ENCODE measurements at regions not wholly inside any gene's neighbourhood (a gene's known extent, or its start where the extent isn't known, plus 50 kb on each side); places are given as distances from the start of the nearest gene placed in this dataset.

DNA sequence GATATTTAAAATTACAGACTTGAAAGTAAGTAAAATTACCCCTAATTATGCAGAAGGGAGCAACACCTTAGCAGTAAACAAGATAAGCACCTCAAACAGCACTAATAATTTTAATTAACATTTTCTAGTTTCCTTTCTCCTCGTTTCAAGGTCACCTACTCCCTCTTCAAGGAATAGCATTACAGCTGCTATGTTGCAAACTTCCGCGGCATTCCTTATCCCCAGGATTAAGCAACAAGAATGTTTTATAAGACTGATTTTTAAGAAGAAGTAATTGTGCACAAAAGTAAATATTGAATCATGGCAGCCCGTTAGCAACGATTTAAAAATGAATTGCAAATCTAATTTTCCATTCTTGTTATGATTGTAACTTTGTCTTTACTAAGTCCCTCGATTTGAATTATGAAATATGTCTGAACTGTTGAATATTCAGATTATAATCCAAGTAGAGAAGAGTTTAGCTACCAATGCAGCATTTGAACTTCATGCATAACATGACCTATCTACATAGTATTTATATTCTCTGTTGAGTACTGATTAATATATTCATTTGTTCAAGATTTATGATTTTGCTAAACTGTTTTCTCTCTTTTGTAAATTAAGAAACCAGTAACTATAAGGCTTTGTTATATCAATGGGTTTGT lies 593.5 kb upstream of the MGMT start:
- no peak for DNase-seq
- intact Hi-C loops (cut with micrococcal nuclease), result no loop called here
- no peak for ATAC-seq

- no peak for DNase-seq
- ATAC-seq, result no peak
- intact Hi-C loops (cut with micrococcal nuclease), result no loop called here
Measured at GRCh38 chr10:128874331-128874730, 592.7 kb upstream of the MGMT start.

DNA sequence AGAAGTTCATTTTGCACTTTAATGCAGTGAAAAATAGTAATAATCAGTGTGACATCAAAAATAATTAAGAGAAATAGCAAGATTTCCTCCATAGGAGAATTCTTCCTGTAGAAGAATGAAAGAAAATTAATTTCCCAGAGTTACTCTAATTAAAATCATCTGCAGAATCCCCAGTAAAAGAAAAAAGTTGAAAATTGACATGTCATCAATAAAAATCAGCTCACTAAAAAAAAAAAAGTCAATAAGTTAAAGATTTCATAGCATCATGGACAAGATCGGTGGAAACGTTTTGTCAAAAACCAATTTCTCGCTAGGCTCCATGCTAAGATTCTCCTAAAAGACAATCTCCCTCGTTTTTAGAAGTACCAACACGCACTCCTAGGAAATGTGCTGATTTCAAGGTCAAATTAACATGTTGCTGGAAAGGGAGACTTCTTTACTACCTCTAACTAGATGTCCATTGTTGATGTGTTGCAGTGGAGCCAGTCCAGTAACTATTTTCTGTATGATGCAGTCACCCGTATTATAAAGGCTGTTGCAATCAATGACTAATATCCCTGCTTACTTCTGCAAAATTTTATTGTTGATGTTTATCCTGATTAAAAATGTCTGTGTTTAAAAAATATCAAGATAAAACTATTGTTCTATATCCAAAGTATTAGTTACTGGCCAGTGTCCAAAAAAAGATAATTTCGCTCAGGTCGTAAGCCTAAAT lies 591.9 kb upstream of the MGMT start:
- no peak for ATAC-seq
- DNase-seq, result no peak
- intact Hi-C loops (cut with micrococcal nuclease), result no loop called here

DNA sequence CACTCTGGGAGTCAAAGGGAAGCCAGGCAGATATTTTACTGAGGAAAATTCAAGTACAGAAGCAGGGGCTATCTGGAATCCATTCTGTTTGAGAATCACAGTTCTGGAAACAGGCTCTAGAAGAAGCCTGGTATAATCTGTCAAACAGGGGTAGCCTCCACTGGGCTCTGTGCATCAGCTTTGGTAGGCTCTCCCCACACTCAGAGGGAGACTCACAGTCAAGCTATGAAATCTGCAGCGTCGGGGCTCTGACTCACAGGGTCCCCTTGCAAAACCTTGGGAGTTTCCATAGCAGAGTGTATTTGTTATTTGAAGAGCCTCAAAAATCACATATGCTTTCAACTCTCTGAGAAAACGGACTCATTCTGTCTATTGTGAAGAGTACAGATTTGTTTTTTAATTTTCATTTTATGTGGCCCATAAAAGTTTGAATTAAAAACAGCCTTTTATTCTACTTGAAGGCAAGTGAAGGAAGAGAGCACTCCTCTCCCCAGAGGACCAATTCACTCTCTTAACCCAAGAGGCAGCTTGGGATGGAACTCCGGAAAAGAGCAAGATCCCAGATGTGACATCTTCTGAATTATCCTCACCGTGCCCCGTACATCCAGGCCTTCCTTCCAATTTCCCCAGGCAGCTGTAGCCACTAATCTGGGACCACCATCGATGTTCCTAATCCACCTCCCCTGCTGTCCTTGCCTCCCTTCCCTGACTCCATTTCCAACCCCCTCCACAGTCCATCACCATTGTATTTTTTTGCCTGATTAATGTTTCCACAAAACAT lies 590.9 kb upstream of the MGMT start:
- intact Hi-C loops (cut with micrococcal nuclease), result no loop called here
- DNase-seq, result peak; percentile 53

DNA sequence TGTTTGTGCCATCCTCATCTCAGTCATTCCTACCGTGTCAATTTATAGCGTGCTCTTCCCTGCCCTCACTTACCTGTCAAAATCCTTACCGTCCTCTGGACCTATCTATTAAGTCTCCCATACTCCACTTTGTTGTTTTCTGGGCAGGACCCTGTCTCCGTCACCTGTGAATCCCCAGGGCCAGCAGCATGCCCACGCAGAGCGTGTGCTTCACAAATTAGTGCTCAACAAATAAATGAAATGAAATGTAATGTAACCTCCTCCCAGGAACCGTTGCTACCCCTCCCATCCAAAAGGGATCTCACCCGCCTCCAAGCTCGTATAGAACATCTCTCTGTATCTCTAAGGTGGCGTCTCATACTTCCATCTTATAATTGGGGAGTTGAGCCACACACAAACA lies 589.9 kb upstream of the MGMT start:
- intact Hi-C loops (cut with micrococcal nuclease), result no loop called here
- ATAC-seq (no peak), DNase-seq (no peak)

More for the DNA sequence above, 590.9 kb upstream of the MGMT start:
- peak; percentile 87 for ATAC-seq

GRCh38 chr10:128877936-128878335 lies 589.1 kb upstream of the MGMT start:
- DNase-seq, result no peak
- no peak for ATAC-seq
- intact Hi-C loops (cut with micrococcal nuclease), result no loop called here

DNA sequence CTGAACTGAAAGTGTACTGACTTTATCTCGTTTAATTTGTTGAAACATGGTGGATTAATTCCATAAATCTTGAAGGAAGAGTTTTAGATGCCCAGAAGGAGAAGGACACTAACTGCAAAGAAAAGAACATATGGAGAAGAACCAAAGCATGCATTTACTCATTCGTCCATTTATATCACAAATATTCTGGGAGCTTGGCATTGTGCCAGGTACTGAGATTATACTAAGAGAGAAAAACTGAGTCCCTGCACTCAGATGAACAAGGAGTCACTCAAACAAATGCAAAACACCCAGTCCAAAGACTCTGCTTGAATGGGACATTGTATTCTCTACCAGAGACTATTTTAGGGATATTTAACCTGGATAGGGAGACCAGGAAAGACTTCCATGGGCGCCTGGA lies 588.0 kb upstream of the MGMT start:
- intact Hi-C loops (cut with micrococcal nuclease), result no loop called here
- ATAC-seq, result no peak
- no peak for DNase-seq

DNA sequence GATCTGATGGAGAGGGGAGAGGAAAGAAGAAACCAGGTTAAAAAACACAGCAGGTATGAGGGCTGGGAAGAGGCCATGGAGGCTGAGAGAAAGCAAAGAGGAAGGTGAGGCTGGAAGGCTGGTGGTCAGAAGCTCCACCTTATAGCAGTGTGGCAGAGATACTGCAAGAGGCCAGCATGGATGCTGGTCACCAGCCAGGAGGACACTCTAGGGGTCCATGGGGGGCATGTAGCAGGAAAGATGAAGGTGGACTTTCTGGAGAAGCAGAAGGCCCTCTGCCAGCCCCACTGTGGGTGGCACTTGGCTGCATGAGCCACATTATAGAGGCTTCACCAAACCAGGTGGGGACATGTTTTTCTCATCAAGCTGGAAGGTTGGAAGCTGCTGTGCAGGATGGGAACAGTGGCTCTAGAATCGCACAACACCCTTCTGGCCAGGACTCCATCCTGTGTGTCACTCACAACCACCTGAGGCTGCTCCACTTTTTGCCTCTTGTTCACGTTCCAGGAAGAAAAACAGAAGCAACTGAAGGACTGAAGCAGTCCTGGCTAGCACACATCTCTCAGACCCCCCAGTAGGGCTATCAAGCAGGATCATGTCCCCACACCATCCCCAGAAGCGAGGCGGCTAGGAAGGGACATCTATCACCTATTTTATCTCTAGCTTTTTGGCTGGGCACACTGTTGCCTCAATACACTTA lies 587.5 kb upstream of the MGMT start:
- ATAC-seq (no peak), DNase-seq (no peak)
- intact Hi-C loops (cut with micrococcal nuclease), result no loop called here

DNA sequence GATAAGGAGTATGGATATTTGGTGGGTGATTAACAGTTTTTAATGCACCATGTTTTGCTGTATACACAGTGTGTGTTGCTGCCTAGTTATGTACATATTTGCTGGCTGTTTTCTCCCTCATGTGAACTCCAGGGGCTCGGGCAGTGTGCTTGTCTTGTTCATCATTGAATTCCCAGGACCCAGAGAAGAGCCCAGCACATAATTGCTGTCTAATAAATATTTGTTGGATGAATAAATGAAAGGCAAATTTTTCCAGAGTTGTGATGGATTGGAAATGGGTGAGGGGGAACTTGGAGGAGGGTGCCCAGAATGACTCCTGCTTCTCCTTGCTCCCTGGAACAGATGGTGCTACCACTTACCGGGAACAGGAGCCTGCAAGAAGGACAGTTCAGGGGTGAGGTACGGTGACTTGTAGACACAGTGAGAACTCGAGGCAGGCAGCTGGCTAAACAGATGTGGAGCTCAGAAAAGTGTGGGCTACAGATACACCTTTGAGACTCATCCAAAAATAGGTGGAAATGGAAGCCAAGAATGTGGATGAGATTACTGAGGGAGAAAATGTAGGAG lies 586.8 kb upstream of the MGMT start:
- intact Hi-C loops (cut with micrococcal nuclease), result no loop called here
- ATAC-seq (no peak), DNase-seq (no peak)

GRCh38 chr10:128881086-128881485 lies 586.0 kb upstream of the MGMT start:
- intact Hi-C loops (cut with micrococcal nuclease), result no loop called here
- ATAC-seq, result no peak

DNA sequence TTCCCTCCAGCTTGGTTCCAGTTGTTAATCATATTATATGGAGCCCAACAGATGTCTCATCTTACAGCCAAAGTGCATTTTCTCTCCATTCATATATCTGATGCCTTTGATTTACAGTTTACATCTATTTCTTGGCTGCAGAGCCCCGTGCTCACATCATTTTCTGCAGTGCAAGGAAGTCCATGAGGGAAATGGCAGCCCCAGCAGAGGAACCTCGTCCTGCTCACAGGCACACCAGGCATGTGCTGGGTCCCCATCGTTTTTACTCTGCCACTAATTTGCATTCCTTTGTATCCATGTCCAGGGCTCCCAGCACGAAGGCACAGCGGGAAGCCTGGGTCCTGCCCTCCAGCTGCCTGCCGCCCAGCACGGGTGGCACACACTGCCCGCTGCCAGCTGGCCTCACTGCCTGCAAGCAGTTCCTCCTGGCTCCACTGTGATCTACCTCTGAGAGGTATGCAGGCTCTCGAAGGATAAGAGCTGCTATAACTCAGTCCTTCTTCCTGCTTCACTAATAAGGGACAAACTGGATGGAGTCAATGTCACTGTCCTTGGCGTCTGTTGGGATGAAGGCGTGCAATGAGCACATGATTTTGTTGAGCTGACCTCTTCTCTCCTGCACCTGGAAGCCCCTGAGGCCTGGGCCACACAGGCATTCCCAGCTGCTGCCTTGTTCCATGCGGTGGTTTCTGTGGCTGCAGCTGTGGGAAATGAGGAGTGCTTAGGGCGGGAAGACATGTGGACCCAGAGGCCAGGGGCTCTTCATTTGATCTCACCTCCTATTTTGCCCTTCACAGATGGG lies 583.6 kb upstream of the MGMT start:
- no peak for DNase-seq
- intact Hi-C loops (cut with micrococcal nuclease), result no loop called here
- no peak for ATAC-seq

More at GRCh38 chr10:128881086-128881485, 586.0 kb upstream of the MGMT start:
- no peak for DNase-seq

- DNase-seq, result no peak
- ATAC-seq, result no peak
- intact Hi-C loops (cut with micrococcal nuclease), result no loop called here
Measured at GRCh38 chr10:128884033-128884425, 583.0 kb upstream of the MGMT start.

- DNase-seq, result no peak
- ATAC-seq, result no peak
- intact Hi-C loops (cut with micrococcal nuclease), result no loop called here
Measured at GRCh38 chr10:128884496-128885072, 582.5 kb upstream of the MGMT start.

DNA sequence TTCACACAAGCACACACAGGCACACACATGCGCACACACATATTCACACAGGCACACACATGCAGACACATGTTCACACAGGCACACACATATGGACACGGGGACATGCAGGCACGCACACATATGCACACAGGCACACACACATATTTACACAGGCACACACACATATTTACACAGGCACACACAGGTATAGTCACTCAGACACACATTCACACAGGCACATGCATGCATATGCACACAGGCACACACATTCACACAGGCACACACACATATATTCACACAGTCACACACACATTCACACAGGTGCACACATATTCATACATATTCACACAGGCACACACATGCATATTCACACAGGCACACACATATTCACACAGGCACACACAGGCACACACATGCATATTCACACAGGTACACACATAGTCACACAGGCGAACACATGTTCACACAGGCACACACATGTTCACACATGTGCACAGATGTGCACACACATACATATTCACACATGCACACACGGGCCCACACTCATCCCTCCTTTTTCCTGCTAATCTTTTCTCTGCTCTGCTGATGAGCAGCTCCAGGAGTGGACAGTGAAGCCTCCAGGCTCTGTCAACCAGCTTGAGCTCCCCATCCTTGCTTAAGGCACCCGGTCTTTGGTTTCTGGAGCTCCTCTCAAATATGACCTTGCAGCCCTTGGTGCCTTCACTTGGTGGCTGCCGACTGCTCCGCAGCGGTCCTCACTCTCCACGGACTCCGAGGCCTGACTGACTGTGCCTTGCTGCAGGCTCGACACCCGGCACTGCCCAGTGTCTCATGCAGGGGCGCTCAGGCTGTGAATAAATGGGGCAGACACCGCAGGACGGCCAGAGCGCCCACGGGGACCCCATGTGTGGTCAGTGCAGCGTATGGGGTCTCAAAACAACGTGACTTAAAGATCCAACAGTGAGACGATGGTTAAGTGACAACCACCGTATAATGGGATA lies 581.2 kb upstream of the MGMT start:
- no peak for ATAC-seq
- intact Hi-C loops (cut with micrococcal nuclease), result no loop called here
- no peak for DNase-seq

DNA sequence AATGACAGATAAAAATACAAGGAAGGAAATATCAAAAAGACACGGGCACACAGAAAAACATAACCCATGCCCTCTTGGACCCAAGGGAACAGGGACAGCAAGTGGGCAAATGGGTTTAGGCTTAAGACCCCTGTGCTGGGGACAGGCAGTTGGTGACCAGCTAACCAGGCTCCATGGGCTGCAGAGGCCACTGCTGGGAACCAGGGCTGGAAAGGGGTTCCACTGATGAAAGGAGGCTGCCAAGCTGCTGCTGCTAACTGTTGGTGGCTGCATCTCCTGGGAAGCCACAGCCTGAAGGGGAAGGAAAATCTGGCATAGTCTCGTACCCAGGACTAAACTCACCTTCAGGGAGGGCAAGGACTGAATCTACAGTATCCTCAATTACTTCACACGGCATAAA lies 579.2 kb upstream of the MGMT start:
- ATAC-seq (no peak), DNase-seq (no peak)
- intact Hi-C loops (cut with micrococcal nuclease), result no loop called here

- ATAC-seq (no peak), DNase-seq (no peak)
- intact Hi-C loops (cut with micrococcal nuclease), result no loop called here
Measured at GRCh38 chr10:128892005-128892404, 575.0 kb upstream of the MGMT start.

DNA sequence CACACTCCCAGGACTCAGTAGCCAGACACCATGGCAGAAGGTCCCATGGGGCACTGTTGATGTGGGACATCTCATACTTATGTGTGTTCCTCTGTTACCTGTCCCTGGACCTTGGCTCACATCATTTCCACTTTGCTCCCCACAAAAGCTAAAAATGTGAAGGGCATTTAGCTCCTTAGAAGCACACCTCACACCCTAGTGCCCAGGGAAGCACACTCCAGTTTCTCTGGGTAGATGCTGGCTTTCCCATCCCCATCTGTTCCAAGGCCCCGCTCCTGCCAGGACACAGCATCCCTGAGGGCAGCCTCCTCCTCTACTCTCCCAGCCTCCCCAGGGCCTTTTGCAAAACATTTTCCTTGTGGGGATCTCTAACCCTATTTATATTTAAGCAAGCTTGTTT lies 572.4 kb upstream of the MGMT start:
- DNase-seq (no peak), ATAC-seq (no peak)
- intact Hi-C loops (cut with micrococcal nuclease), result no loop called here
